ENCODE measurements at regions not wholly inside any gene's neighbourhood (a gene's known extent, or its start where the extent isn't known, plus 50 kb on each side); places are given as distances from the start of the nearest gene placed in this dataset.
A peak's percentile ranks its signal among the peaks of the same experiment; 100 is the strongest.

GRCh38 chr1:185427776-185428175, 110.7 kb upstream of the IVNS1ABP start:
- 52 to 75% (median 57%) methylated on average over 3 of the region's 3 CpGs for WGBS, 4 donors
- ATAC-seq (peak in 1 of 4 donors; percentile 10), DNase-seq (no peak)
- intact Hi-C loops (cut with DNase I) = loop anchor here in 6 of 10 donors (2.0 to 10.0 kb wide), 4 partner anchors 245 to 255 kb away; no protein-coding TSS in a partner anchor
- Histone ChIP-seq H3K9me3 (peaks cover 0 to 3% (median 0%) of the 10 kb centered on the region in 12 donors), H3K27ac (peak overlapping the region in 10 of 12 donors; percentile 26 to 81 (median 52)), H3K4me1 (peaks cover 0 to 23% (median 8%) of the 10 kb centered on the region in 12 donors), H3K27me3 (no peaks in the 10 kb centered on the region), H3K36me3 (no peaks in the 10 kb centered on the region), H3K4me3 (no peak overlapping the region)
- TF ChIP-seq POLR2A (IDR thresholded peaks at IDR 0.05) = no peak
- TF ChIP-seq CTCF (IDR thresholded peaks at IDR 0.05) = no peak

- Histone ChIP-seq H3K4me3 (no peak overlapping the region), H3K27me3 (no peaks in the 10 kb centered on the region), H3K9me3 (peaks cover 0 to 2% (median 0%) of the 10 kb centered on the region in 12 donors), H3K27ac (peak overlapping the region in 11 of 12 donors; percentile 5 to 81 (median 47)), H3K36me3 (no peaks in the 10 kb centered on the region), H3K4me1 (peaks cover 0 to 23% (median 8%) of the 10 kb centered on the region in 12 donors)
- DNase-seq (peak in 2 of 5 donors; percentile 24 to 33), ATAC-seq (peak; percentile 67 to 94 (median 83))
- no peak for TF ChIP-seq CTCF (IDR thresholded peaks at IDR 0.05)
- TF ChIP-seq POLR2A (IDR thresholded peaks at IDR 0.05) = no peak
- intact Hi-C loops (cut with DNase I) = loop anchor here in 6 of 10 donors (2.0 to 10.0 kb wide), 4 partner anchors 245 to 255 kb away; no protein-coding TSS in a partner anchor
- WGBS, 4 donors = 32 to 50% (median 47%) methylated on average over 2 of the region's 2 CpGs
These were observed 110.2 kb upstream of the IVNS1ABP start for GRCh38 chr1:185427264-185427663.

- Histone ChIP-seq H3K27ac (peak overlapping the region in 11 of 12 donors; percentile 5 to 81 (median 47)), H3K4me3 (no peak overlapping the region), H3K36me3 (no peaks in the 10 kb centered on the region), H3K9me3 (peaks cover 0 to 2% (median 0%) of the 10 kb centered on the region in 12 donors), H3K4me1 (peaks cover 0 to 23% (median 8%) of the 10 kb centered on the region in 12 donors), H3K27me3 (no peaks in the 10 kb centered on the region)
- no peak for TF ChIP-seq POLR2A (IDR thresholded peaks at IDR 0.05)
- TF ChIP-seq CTCF (IDR thresholded peaks at IDR 0.05) = peak in 2 of 12 donors; percentile 35 to 36
- DNase-seq = peak in 4 of 5 donors; percentile 41 to 54 (median 53)
- peak; percentile 80 to 90 (median 84) for ATAC-seq
- WGBS, 4 donors = 42 to 62% (median 49%) methylated on average over 5 of the region's 5 CpGs
- intact Hi-C loops (cut with DNase I) = loop anchor here in 6 of 10 donors (2.0 to 10.0 kb wide), 4 partner anchors 245 to 255 kb away; no protein-coding TSS in a partner anchor
These were observed 109.8 kb upstream of the IVNS1ABP start for GRCh38 chr1:185426848-185427247.

GRCh38 chr1:185425163-185425562, 108.1 kb upstream of the IVNS1ABP start:
- TF ChIP-seq POLR2A (IDR thresholded peaks at IDR 0.05) = no peak
- TF ChIP-seq CTCF (IDR thresholded peaks at IDR 0.05) = no peak
- Histone ChIP-seq H3K4me1 (peaks cover 0 to 28% (median 8%) of the 10 kb centered on the region in 12 donors), H3K36me3 (no peaks in the 10 kb centered on the region), H3K27ac (no peak overlapping the region), H3K27me3 (no peaks in the 10 kb centered on the region), H3K9me3 (peaks cover 0 to 2% (median 0%) of the 10 kb centered on the region in 12 donors), H3K4me3 (no peak overlapping the region)
- 93 to 100% (median 95%) methylated on average over 3 of the region's 3 CpGs for WGBS, 4 donors
- no peak for ATAC-seq
- intact Hi-C loops (cut with DNase I) = loop anchor here in 5 of 10 donors (5.0 to 10.0 kb wide), 3 partner anchors 247 to 257 kb away; no protein-coding TSS in a partner anchor
- no peak for DNase-seq
